ENCODE measurements at regions not wholly inside any gene's neighbourhood (a gene's known extent, or its start where the extent isn't known, plus 50 kb on each side); places are given as distances from the start of the nearest gene placed in this dataset.

- TF ChIP-seq REST (IDR thresholded peaks at IDR 0.05; ENCODE audit: insufficient replicate concordance, low read depth) = no peak
- no peak for TF ChIP-seq POLR2AphosphoS5 (IDR thresholded peaks at IDR 0.05; ENCODE audit: low read depth)
Measured at GRCh38 chr1:239956263-239956662, 135.4 kb upstream of the FMN2 start.
